SK-N-MC (cell line): ENCODE measurements at regions not wholly inside any gene's neighbourhood (a gene's known extent, or its start where the extent isn't known, plus 50 kb on each side); places are given as distances from the start of the nearest gene placed in this dataset.

Experiments used
- DNase-seq: peaks from one replicate; pipeline ENCODE4 v3.0.0-alpha.2; 2011; ENCODE audit warnings: low read depth, low spot score
- H3K27ac ChIP-seq: fragments of 200-600 bp; sonication (generic); 2 replicates; pipeline ENCODE4 v1.5.1; 2016; ENCODE audit warnings: mixed run types
- H3K36me3 ChIP-seq: fragments of 200-600 bp; sonication (generic); 2 replicates; pipeline ENCODE4 v1.6.1; 2017; ENCODE audit warnings: antibody characterized with exemption, low read length, mixed read lengths; ENCODE audit not compliant: insufficient read depth
- H3K4me3 ChIP-seq: fragments of 200-600 bp; sonication (generic); 2 replicates; pipeline ENCODE4 v1.5.1; 2016
- H3K9ac ChIP-seq: fragments of 200-600 bp; sonication (generic); 2 replicates; pipeline ENCODE4 v1.8.0; 2017; ENCODE audit warnings: mixed run types, mixed read lengths; ENCODE audit not compliant: insufficient read length
- H3K9me3 ChIP-seq: fragments of 200-600 bp; sonication (generic); 2 replicates; pipeline ENCODE4 v1.6.1; 2017; ENCODE audit warnings: low read depth, mild to moderate bottlenecking, antibody characterized with exemption, low read length, moderate library complexity, mixed read lengths
- EZH2 ChIP-seq: fragments of 200-600 bp; sonication (generic); IDR thresholded peaks from one replicate; pipeline ENCODE4 v1.6.1; 2017; ENCODE audit warnings: antibody characterized with exemption
- FOXP2 ChIP-seq: optimal IDR thresholded peaks from 2 replicates; pipeline ENCODE3; 2011; ENCODE audit warnings: mild to moderate bottlenecking, moderate library complexity; ENCODE audit not compliant: insufficient read depth; ENCODE audit errors: extremely low read length, control extremely low read depth
- POLR2AphosphoS5 ChIP-seq: IDR thresholded peaks from 2 replicates; pipeline ENCODE4 v1.6.1; 2012; ENCODE audit warnings: mild to moderate bottlenecking, low read depth, low read length, borderline replicate concordance

DNA sequence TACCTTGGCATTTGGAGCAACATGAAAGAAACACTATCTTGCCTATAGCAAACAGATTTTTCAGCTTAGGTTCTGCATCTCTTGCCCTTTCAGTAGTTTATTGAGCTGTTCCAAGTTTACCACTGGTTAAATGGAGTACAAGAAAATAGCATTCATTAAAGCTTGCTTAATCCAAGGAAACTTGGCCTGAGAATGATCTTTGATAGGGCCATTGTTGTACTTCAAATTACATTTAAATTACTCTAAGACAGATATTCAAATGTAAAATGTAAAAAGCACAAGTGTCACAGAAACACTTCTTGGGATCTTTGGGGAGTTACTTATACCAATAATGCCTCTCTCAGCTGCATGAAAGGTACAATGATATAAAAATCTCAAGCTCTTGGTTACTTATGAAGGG is 609.0 kb upstream of the HTR2C start:
- no peak for DNase-seq
- Histone ChIP-seq H3K9me3 (no peaks in the 10 kb centered on the region), H3K9ac (no peak overlapping the region), H3K4me3 (no peak overlapping the region), H3K36me3 (no peaks in the 10 kb centered on the region), H3K27ac (no peak overlapping the region)
- TF ChIP-seq POLR2AphosphoS5: no peak
- no peak for TF ChIP-seq FOXP2
- TF ChIP-seq EZH2: no peak

DNA sequence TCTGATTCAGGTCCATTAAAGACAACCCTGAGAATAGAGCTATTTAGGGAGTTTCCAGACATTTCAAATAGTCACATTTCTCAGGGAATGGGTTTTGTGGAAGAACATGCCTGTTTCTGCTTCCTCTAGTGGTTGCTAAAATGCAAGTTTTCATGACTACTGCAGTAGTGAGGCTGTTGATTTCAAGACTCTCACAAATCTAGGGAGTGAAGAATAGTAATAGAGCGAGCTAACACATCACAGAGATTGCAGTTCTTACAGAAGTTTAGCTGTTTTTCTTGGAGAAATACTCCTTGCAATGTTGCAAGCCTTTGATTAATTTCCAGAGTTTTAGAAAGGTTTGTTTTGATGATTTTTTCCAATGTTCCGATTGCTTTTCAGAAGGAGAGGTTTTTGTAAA is 610.2 kb upstream of the HTR2C start:
- Histone ChIP-seq H3K4me3 (no peak overlapping the region), H3K9ac (no peak overlapping the region), H3K9me3 (no peaks in the 10 kb centered on the region), H3K36me3 (no peaks in the 10 kb centered on the region), H3K27ac (no peak overlapping the region)
- TF ChIP-seq EZH2 (no peak), POLR2AphosphoS5 (no peak), FOXP2 (no peak)
- DNase-seq: no peak

DNA sequence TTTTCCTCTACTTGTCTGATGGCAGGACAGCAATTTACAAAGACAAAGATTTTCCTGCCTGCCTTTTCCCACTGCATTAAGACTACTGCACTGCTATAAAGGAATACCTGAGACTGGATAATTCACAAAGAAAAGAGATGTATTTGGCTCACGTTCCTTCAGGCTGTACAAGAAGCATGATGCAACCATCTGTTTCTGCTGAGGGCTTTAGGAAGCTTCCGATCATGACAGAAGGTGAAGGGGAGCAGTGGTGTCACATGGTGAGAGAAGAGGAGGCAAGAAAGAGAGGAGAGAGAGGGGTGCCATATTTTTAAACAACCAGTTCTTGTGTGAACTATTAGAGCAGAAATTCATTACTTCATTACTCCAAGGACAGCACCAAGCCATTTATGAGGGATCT is 617.1 kb upstream of the HTR2C start:
- H3K36me3 ChIP-seq: no peaks in the 10 kb centered on the region
- no peak for DNase-seq
- H3K4me3 ChIP-seq: no peak overlapping the region
- H3K27ac ChIP-seq: no peak overlapping the region
- no peak overlapping the region for H3K9ac ChIP-seq
- no peaks in the 10 kb centered on the region for H3K9me3 ChIP-seq
- no peak for TF ChIP-seq POLR2AphosphoS5
- no peak for TF ChIP-seq FOXP2
- no peak for TF ChIP-seq EZH2

DNA sequence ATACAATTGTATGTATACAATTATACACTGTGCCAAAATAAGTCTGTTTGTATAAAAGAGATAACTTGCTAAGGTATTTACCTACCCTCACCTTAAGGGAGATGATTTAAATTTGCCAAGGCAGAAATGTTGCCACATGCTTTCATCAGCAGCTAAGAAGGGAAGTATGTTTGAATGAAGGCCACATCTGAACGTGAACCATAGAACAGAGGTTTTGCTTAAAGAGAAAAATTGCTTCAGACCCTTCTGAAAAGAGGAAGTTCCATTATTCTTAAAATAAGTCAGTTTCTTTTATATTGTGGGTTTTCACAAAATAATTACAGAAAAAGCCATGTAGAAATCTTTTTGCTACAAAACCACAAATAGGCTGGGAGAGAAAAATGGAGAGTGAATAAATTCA is 621.5 kb upstream of the HTR2C start:
- Histone ChIP-seq H3K9ac (no peak overlapping the region), H3K36me3 (no peaks in the 10 kb centered on the region), H3K4me3 (no peak overlapping the region), H3K27ac (no peak overlapping the region), H3K9me3 (no peaks in the 10 kb centered on the region)
- no peak for TF ChIP-seq POLR2AphosphoS5
- no peak for TF ChIP-seq EZH2
- no peak for TF ChIP-seq FOXP2
- no peak for DNase-seq

DNA sequence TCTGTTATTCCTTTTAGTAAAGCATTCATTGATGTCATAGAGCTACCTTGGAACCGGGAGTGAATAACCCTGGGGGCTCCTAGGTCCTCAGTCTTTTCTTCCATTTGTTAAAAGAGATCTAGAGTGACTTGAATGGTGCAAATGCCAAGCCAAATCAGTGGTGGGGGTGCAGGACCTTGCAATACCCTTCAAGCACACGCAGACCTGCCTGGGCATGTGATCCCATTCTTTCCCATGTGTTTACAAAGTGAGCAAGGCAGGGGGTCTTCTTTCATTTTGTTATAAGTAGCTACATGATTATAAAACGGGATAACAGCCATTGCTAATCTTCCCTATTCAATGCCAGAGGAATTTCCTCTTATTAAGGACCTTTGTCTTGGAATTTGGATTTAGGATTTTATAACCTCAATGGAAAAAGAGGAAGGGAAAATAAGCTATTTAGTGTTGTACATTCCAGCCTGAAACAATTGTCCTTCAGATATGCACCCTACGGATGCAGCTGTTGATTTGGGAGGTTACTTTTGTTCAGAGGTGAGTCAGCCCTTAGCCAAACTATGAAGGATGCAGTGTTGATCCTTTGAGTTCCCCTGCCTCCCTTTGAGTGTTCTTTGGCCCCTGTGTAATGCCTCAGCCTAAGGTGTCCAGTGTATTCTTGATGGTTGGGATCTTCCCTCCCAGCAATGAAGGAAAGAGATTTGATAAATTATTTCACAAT is 623.8 kb upstream of the HTR2C start:
- Histone ChIP-seq H3K9me3 (no peaks in the 10 kb centered on the region), H3K36me3 (no peaks in the 10 kb centered on the region), H3K4me3 (no peak overlapping the region), H3K27ac (no peak overlapping the region), H3K9ac (no peak overlapping the region)
- DNase-seq: no peak
- TF ChIP-seq EZH2 (no peak), POLR2AphosphoS5 (no peak), FOXP2 (no peak)

DNA sequence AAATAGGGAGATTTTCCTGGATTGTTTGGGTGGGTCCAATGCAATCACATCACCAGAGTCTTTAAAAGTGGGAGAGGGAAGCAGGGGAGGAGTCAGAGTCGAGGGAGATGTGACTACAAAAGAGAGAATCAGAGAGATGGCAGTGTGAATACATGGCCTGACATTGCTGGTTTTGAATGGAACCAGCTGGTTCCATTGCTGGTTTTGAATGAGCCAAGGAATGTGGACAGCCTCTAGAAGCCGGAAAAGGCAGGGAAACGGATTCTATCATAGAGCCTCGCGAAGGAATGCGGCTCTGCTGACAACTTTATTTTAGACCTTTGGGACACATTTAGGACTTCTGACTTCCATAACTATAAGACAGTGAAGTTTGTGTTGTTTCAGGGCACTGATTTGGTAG is 627.0 kb upstream of the HTR2C start:
- H3K4me3 ChIP-seq: no peak overlapping the region
- no peak overlapping the region for H3K9ac ChIP-seq
- no peaks in the 10 kb centered on the region for H3K36me3 ChIP-seq
- no peaks in the 10 kb centered on the region for H3K9me3 ChIP-seq
- TF ChIP-seq FOXP2 (no peak), EZH2 (no peak), POLR2AphosphoS5 (no peak)
- H3K27ac ChIP-seq: no peak overlapping the region
- DNase-seq: no peak

DNA sequence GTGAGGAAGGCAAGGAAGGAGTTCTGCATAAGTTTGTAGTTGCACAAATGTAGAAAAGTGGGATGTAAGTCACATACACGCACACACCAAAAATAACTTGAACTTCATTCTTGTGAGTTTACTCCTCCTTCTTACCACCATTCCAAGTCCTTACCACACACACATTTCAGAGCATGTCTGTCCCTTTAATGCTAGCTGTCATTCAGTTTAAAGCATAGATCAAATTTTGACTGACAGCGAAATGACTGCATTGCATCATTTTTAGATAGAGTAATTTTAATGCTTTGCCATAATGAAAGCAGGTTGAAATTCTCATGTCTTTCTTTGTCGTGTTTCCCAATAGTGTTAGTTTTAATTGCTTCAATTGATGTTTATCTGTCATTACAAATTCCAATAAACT is 629.6 kb upstream of the HTR2C start:
- TF ChIP-seq POLR2AphosphoS5 (no peak), EZH2 (no peak), FOXP2 (no peak)
- Histone ChIP-seq H3K9me3 (no peaks in the 10 kb centered on the region), H3K9ac (no peak overlapping the region), H3K4me3 (no peak overlapping the region), H3K27ac (no peak overlapping the region), H3K36me3 (no peaks in the 10 kb centered on the region)
- no peak for DNase-seq

DNA sequence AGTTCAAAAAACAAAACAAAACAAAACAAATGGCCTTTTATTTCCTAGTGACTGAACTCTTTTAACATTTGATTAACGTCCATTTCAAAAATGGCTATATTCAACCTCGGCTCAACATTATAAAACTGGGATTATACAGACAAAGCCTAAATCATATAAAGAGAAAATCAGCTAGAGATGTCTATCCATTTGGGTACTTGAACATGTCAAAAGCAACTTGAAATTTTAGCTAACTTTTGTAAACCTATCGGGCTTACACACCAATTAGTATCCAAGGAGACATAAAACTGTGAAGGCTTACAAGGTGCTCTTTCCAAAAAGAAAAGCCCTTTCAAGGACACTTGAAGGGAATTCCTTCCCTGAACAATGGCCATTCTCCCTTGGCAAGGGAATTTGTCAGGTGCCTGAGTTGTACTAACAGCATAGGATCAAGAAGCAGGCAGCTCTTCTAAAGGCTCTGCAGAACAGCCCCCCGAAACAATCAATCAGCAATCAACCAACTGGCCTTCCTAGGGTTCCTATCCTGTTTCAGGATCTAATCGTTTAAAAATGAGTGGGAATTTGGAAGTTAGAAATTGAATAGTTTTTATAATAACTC is 633.7 kb upstream of the HTR2C start:
- no peak for TF ChIP-seq FOXP2
- no peak for TF ChIP-seq EZH2
- no peak for TF ChIP-seq POLR2AphosphoS5
- no peaks in the 10 kb centered on the region for H3K36me3 ChIP-seq
- H3K9me3 ChIP-seq: no peaks in the 10 kb centered on the region
- DNase-seq: no peak
- H3K27ac ChIP-seq: no peak overlapping the region
- H3K9ac ChIP-seq: no peak overlapping the region
- H3K4me3 ChIP-seq: no peak overlapping the region
